T-helper 2 cell treated with Interferon-gamma antibody and Interleukin-4, amounts not matched to agents 100 ng/mL and 5 ng/mL, for 36 hours (primary cell): ENCODE measurements at regions not wholly inside any gene's neighbourhood (a gene's known extent, or its start where the extent isn't known, plus 50 kb on each side); places are given as distances from the start of the nearest gene placed in this dataset.

Experiments used
- intact Hi-C: fragments of 100-400 bp; cut with micrococcal nuclease; formaldehyde crosslinking; loops from one replicate; pipeline ENCODE4 v1.15.1; 2023

DNA sequence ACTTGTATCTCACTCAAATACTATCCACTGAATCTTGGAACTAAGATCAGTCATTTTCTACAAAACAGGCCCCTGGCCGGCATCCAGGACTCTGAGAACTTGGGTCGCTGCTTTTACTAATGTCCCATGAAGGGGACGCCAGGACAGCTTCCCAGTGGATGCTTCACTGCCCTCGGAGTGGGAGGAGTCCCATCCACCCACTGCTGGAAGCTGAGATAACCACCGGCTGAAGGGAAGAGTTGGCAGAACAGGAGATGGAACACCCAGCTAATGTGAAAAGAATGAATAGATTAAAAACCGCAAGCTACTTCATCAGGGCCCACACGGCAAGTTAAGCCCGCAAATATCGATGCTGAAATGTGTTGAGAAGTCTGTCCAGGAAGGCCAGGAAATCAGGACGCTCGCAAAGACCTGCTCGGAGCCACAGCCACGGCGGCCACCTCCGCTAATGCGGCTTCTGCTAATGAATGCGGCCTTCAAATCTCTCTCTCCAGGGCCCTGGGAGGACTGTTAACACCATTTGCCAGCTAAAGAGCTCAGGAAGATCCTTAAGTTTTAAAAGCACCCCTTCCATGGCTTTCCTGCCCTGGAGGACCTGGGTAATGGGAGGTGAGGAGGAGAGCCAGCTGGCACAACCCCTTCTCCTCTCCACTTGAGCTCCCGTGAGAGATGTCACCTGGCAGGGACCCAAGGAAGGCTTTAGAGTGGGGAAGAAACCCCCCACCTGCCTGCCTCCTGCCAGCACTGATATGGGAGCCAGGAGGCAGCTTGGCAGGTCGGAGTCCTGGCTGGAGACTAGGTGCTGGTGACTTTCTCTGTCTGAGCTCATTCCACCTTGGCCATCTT, 226.6 kb upstream of the RPL38 start:
- intact Hi-C loops, result no loop called here

DNA sequence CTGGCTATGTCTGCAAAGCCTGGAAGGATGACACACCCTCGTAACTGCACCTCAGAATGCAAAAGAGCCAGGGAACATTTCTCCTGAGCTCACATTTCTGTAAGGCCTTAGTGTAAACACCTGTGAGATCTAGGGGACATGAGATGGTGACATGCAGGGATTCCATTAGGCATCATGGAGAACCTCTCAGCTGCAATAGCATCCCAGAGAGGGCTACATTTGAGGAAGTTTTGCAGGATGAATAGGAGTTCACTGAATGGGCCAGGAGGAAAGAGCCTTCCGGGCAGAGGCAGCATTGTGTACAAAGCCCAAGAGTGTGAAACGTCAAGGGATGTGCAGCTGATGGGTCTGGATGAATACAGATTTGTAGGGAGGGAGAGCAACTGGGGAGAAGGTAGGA, 223.0 kb upstream of the RPL38 start:
- intact Hi-C loops, result no loop called here

DNA sequence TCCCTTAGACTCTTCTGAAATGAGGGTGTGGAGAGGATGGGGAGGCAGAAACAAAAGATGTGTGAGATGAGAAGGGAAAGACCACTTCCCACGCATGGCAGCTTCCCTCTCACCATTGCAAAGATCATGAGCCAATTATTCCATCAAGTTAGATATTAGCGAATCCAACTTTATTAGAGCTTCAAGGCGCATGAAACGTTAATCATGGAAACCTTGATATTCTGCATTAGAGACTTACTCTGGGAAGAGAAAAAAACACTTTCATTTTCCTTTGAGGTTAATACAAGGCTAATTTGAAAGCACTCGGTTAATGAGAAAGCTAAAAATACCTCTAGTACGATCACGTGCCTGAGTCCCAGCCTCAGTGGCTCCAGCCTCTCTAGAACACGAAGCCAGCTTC, 220.6 kb upstream of the RPL38 start:
- intact Hi-C loops, result no loop called here

DNA sequence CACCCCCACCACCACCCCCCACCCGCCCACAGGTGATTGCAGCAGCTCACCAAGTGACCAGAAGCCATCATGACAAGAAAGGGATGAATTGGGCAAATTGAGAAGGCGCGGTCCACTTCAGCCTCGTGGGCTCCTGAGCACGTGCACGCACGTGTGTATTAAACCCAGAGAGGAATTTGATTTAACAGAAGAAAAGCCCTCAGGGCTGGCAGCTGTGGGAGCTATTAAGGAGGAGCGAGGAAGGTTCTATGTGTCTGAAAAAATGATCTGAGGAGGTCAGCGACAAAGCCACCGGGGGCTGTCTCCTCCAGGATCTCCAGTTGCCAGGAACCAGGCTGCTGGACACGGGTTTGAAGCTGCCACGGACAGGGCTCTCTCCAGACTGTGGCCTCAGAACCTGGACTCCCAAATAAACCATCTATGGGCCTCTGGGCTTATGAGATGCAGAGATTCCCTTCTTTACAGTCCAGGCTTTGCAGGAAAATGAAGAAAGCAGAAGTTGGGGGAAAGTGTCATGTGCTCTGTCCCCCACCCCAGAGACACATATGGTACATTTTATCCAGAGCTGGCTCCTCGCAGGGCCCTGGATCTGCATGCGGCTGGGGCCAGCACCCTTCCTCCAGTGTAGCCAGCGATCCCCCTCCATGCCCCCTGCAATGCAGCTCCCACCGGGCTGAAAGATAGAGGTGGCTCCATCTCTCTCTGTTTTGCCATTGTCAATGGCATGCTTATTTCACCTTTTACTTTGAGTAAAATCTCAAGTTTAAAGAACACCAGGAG, 219.7 kb upstream of the RPL38 start:
- intact Hi-C loops, result no loop called here

DNA sequence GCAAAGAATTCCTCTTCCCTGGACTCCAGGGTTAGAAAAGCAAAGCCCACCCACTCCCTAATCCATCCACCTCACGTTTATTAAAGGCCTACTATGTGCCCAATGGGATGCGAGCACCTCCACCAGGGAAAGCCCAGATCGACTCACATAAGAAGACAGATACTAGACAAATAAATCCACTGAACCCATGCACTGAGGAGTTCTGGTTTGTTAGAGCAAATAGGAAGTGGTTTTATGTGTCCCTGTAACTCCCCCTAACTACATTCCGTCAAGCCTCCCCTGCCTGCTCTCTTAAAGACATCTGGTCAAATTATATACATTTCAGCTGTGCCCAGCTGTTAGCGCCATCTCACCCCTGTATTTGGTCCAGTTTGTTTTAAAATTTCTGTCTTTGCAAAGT, 218.5 kb upstream of the RPL38 start:
- intact Hi-C loops, result no loop called here

DNA sequence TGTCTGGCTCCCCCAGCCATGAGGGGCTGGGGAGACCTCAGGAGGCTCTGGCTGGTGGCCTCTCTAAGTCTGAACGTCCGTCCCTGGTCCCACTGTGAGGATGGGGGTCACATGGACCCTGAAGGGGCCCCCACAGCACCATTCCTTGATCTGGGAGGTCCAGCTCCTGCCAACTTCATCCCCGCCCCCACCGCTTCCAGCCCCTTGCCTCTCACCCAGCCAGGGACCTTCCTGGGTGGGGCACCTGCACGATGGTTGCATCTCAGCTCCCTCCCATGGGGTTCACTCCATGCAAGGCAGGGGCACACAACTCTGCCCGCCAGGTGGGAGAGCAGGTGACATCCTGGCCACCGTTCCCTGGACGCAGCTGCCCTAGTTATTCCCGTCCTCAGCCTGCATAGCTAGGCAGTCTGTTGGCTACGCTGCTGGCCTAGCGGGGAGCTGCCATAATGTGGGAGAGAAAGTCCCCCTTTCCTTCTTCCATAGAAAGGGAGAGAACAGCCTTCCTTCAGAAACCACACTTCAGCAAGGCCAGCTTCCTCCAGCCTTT, 217.9 kb upstream of the RPL38 start:
- intact Hi-C loops, result no loop called here

DNA sequence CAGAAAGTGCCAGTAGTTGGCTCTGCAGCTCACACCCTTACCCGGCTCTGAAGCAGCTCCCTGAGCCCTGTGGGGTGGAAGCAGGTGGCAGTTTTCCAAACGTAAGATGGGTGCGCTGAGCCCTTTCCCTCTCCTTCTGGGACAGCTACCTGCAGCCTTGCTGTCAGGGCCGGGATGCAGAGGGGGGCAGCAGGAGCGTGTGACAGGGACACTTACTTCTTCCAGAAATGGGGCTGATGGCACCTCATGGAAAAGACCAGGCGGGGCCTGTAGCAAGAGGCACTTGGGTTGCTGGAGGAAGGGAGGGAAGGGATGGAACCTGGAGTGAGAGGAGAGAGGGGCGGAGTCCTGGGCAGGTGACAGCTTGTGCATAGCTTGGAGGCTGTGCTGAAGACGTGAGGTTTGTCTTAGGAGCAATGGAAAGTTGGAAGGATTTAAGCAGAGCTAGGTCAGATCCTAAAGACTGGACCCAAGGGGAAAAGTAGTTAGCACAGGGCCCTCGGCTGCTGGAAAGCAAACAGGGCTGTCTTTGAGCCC, 216.8 kb upstream of the RPL38 start:
- intact Hi-C loops, result no loop called here

DNA sequence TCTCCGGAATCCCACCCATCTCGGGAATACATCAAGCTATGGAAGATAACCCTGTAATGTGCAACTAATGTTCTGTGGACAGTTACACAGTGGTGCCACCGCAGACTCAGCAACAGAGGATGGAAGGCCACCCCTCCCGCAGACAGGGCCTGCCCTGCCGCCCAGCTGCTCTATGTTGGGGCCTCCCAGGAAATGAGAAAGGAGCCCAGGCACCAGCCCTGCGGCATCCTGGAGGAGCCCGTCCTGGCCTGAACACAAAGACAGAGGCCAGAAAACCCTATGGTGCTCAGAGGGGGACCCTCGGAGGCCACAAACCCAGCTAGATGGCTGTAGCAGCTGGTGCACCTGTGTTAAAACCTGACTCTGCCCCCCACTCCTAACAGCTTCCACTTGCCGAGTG, 216.1 kb upstream of the RPL38 start:
- intact Hi-C loops, result no loop called here

DNA sequence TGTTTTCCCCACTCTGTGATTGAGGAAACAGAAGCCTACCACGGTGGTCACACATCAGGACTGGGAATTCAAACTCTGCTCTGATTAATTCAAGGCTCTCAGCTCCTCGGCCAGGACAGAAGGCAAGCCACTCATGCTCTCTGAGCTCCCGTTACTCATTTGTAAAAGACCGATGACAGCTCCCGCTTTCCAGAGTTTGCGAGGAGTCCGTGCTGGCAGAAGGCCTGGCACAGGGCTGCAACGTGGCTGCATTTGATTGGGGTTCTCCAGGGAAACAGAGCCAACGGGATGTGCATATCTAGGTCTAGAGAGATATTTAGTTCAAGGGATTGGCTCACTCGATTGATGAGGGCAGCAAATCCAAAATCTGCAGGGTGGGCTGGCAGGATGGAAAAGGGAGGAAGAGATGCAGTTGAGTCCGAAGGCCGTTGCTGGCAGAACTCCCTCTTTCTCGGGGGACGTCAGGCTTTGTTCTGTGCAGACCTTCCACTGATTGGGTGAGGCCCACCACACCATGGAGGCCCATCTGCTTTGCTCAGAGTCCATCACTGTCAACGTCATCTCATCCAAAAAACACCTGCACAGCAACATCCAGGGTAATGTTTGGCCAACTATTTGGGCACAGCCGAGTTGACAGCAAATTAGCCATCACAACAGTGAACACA, 215.5 kb upstream of the RPL38 start:
- intact Hi-C loops, result no loop called here

DNA sequence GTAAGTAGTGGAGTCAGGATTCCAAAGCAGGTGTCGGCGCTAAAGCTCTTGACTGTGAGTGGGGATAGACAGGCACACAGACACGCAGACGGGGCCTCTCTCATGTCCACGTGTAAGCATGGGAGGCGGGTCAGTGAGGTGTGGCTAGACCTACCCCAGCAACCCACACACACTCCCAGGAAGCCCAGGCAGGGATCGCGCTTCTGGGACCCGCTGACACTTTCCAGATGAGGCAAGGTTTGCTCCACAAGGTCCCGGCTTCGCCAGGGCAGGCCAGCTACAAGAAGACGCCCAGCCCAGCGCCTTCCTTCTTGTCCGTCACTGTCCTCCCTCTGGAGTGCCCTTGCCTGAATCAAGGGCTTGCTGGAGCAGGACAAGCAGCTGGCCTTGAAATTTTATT, 213.8 kb upstream of the RPL38 start:
- intact Hi-C loops, result no loop called here

DNA sequence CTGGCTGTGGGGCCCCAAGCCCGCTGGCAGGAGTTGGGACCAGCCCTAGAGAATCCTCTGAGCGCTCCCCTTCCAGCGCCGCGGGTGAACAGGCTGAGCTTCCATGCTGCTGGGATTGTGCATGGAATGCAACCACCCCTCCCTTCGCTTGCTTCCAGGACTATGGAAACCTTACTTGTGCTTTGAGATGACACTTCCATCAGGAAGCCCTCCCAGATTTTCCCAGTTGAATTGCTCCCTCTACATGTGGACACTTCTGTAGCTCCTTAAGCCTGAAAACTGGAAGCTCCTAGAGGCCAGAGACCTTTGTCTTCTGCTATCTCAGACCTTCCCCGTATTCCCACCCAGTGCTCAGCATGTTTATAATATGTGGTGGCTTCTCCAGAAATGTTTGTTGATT, 213.2 kb upstream of the RPL38 start:
- intact Hi-C loops, result no loop called here

DNA sequence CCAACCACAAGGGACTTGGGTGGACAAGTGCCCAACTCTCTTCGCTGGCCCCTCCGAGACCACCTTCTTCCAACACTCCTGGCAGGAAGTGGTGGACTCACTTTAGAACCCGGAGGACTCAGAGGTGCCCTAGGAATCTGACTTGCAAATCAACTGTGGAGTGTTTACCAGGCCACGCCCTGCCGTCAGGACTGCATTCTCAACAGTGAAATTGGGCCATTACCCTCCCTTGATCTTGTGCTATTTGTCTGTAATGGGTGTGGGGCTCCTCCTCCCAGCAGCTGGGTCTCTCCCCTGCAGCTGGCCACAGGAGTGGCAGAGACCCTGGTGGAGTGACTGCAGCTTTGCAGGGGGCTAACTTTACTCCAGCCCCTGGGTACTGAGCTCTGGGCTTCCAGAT, 212.2 kb upstream of the RPL38 start:
- intact Hi-C loops, result no loop called here

DNA sequence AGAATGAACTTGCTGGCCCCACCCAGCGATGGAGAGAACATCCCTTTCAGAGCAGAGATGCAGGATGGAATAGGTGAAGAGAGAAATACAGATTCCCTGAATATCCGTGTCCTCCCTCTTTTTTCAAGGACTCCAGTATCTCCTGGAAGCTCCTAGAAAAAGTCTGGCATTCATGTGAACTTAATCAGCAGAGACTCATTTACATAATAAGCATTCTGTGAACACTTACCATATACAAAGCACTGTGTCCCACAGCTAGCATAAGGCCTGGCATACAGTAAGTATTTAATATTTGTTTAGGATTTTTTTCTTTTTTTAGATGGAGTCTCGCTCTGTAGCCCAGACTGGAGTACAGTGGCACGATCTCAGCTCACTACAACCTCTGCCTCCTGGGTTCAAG, 208.5 kb upstream of the RPL38 start:
- intact Hi-C loops, result loop anchor here (5.0 kb wide), 1 partner anchor 568 kb away; no protein-coding TSS in a partner anchor

DNA sequence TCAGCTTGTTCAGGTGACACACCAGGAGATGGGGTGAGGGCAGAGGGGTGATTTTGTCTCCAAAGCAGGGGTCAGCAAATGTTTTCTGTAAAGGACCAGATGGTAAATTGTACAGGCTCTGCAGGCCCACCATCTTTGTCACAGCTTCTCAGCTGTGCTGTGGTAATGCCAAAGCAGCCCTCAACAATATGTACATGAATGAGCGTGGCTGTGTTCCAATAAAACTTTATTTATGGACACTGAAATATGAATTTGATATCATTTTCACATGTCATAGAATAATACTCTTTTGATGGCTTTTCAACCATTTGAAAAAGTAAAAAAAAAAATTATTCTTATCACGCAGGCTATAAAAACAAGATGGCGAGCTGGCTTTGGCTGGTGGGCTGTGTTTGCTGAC, 206.4 kb upstream of the RPL38 start:
- intact Hi-C loops, result loop anchor here (5.0 kb wide), 1 partner anchor 570 kb away; no protein-coding TSS in a partner anchor

DNA sequence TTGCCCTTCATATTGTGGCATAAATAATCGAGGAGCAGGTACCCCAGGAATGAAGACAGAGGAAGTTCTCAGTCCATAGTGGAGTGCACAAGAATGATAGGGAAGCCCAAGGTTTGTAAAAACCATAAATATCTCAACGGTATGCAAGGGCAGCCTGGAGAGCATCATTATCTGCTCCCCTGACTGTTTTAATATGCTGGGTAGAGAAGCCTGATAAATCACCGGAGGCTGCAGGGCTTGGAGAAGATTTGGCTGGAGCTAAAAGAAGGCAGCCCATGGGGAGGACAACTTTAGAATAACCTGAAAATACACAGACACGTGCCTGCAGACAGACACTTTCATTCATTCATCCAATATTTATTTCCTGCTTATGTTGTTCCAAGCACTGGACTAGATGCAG, 205.2 kb upstream of the RPL38 start:
- intact Hi-C loops, result loop anchor here (5.0 kb wide), 1 partner anchor 571 kb away; no protein-coding TSS in a partner anchor

DNA sequence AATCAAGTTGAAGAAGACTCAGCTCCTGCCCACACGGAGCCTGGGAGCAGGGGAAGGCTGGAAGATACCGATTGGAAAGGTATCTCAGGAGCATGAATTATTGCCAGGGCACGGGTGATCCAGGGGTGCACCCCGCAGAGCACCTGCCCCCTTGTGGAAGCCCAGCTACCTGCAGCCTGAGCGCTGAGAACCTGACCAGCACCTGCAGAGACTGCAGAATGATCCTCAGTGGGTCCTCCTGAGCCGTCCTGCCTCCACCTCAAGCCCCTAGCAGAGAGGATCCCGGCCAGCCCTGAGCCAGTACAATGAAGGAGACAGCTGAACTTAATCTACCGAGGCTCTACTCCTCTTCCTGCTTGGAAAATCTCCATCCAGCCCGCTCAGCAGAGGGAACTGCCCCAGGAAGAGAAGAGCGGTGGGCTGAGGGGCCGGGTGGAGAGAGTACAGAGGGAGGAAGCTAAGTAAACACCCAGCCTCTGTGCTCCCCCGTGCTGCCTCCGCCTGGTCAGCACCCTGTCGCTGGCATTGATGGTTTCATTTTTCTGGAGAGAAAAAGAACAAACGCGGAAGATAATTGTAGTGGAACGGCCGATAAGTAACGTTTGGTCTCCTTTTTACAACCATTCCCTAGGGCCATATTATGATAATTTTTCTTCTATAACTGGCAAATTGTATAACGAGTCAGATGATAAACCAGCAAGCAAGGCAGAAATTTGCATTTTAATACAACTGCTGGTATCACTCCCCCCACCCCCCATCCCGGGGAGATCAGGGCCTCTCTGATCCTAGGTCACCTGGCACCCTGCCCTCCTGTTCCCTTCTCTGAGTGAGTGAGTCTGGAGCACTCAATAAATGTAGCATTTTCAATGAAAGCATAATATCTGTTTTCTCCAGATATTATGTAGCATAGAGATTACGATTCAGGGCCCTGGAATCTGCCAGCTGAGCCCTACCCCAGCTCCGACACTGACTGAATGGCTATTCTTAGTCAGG, 204.5 kb upstream of the RPL38 start:
- intact Hi-C loops, result loop anchor here (5.0 kb wide), 1 partner anchor 572 kb away; no protein-coding TSS in a partner anchor

DNA sequence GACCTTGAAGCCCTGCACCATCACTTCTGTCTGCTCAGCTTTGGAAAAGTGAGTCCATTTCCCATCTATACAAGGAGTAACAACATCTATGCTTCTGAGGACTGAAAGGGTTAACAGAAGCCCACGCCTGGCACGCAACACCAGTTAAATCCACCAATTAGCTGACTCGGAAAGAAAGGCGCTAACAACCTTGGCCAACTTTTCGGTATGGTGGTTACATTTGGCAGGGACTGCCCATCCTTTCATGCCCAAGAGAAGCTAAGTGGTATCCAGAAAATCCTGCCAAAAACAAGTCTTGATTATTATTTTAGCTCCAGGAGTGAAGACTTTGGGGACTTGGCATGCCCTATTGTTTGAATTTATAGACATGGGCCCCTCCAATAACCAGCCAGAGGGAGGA, 202.3 kb upstream of the RPL38 start:
- intact Hi-C loops, result no loop called here

DNA sequence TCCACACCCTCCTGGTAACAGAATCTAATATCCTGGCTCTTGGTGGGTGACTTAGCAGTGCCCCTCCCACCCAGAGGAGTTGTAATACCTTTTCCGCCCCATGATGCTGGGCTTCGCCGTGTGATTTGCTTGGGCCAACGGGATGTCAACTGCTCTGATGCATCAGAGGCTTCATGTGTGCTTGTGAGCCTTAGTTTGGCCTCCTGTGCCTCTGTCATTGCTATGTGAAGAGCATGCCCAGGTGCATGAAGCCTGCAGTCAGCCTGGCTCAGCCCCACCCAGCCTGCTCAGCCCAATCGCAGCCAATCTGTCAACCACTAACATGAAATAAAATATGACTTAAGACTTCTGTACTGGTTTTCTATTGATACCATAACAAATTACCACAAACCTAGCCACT, 201.2 kb upstream of the RPL38 start:
- intact Hi-C loops, result no loop called here

DNA sequence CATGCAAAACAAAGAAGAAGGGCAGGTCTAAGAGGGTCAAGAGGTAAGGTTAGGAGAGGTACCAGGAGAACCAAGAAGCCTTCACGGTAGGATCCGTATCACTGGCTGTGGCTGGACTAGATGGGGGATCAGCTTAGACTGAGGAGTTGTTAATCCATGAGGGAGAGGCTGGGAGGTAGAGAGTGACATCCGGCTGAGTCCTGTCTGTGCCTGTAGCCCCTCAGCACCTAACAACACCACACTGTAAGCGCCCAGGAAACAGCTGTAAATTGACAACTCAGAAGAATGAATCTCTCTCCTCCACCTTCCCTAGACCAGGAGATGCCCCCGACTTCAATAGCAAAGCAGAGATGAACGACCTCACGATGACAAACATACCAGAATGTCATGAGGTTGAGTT, 199.4 kb upstream of the RPL38 start:
- intact Hi-C loops, result no loop called here

DNA sequence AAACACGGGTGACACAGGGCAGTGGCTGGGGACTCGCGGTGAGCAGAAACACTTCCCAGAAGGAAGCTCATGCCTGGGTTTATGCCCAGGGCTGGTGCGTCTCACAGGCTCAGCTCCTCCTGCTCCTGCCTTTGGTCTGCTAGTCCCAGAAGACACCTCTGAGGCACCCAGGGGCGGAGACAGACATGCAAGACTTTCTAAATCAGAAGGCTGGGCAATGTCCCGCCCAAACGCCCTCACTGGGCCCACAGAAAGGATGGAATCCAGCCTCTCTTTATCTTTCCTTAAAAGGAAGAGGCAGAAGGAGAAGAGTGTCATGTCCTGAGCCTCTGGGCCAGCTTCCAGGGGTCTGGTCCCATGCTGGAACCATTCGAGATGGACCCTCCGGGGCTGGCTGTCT, 197.7 kb upstream of the RPL38 start:
- intact Hi-C loops, result no loop called here
